C4-2B (cell line): ENCODE measurements at regions not wholly inside any gene's neighbourhood (a gene's known extent, or its start where the extent isn't known, plus 50 kb on each side); places are given as distances from the start of the nearest gene placed in this dataset.

Source experiments
- ZFX ChIP-seq: fragments of 450-650 bp; IDR thresholded peaks from 2 replicates; pipeline ENCODE4 v1.6.1; 2017
- TF ChIP-seq, protein P1 (sequence below): fragments of 450-650 bp; conservative IDR thresholded peaks from 2 replicates; pipeline ENCODE4 v1.5.1; 2017; ENCODE audit warnings: mild to moderate bottlenecking

DNA sequence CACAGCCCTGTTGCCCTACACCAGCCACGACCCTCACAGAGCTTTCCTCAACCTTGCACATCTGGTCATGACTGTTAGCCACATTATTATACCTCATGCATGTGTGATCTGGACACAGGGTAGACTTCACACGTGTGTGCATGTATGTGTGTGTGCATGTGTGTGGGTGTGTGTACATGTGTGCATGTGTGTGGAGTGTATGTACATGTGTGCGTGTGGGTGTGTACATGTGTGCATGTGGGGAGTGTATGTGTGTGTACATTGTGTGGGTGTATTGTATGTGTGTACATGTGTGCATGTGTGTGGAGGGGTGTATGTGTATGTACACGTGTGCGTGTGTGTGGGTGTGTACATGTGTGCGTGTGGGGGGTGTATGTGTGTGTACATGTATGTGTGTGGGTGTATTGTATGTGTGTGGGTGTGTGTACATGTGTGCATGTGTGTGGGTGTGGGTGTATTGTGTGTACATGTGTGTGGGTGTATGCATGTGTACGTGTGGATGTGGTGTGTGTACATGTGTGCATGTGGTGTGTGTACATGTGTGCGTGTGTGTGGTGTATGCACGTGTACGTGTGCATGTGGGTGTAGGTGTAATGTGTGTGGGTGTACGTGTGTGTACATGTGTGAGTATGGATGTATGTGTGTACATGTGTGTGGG lies 130.2 kb downstream of the C16orf95 start:
- TF ChIP-seq, protein P1, sequence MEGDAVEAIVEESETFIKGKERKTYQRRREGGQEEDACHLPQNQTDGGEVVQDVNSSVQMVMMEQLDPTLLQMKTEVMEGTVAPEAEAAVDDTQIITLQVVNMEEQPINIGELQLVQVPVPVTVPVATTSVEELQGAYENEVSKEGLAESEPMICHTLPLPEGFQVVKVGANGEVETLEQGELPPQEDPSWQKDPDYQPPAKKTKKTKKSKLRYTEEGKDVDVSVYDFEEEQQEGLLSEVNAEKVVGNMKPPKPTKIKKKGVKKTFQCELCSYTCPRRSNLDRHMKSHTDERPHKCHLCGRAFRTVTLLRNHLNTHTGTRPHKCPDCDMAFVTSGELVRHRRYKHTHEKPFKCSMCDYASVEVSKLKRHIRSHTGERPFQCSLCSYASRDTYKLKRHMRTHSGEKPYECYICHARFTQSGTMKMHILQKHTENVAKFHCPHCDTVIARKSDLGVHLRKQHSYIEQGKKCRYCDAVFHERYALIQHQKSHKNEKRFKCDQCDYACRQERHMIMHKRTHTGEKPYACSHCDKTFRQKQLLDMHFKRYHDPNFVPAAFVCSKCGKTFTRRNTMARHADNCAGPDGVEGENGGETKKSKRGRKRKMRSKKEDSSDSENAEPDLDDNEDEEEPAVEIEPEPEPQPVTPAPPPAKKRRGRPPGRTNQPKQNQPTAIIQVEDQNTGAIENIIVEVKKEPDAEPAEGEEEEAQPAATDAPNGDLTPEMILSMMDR: no peak
- TF ChIP-seq ZFX: no peak
